ENCODE measurements at regions not wholly inside any gene's neighbourhood (a gene's known extent, or its start where the extent isn't known, plus 50 kb on each side); places are given as distances from the start of the nearest gene placed in this dataset.

GRCh38 chr6:153790876-153791473 is 248.1 kb upstream of the OPRM1 start:
- no peak for DNase-seq

GRCh38 chr6:153790048-153790447 is 249.0 kb upstream of the OPRM1 start:
- no peak for DNase-seq

GRCh38 chr6:153787341-153787606 is 251.8 kb upstream of the OPRM1 start:
- no peak for DNase-seq

- no peak for DNase-seq
Observed at GRCh38 chr6:153781306-153781705, 257.7 kb upstream of the OPRM1 start.

- no peak for DNase-seq
Observed at GRCh38 chr6:153780011-153780410, 259.0 kb upstream of the OPRM1 start.

DNA sequence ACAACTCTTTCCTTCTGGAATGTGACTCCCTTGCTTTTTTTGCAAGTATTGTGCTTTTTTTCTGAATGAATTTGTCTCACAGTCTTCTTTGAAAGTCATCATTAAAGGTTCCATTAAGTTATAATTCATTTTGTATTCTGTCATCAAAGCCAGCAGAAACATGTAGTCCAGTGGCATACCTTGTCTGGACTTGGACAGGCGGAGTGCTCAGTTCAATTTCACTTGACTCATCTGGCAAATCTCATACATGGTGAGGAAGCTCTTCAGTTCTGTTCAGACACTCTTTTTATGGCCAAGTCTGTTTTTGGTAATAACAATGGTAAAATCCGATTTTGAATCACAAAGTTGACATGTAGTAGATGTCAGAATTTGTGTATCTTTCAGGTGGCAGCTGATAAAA is 260.8 kb upstream of the OPRM1 start:
- no peak for DNase-seq

GRCh38 chr6:153771577-153771976 is 267.5 kb upstream of the OPRM1 start:
- DNase-seq = no peak

- DNase-seq = no peak
Observed at GRCh38 chr6:153767127-153767526, 271.9 kb upstream of the OPRM1 start.

DNA sequence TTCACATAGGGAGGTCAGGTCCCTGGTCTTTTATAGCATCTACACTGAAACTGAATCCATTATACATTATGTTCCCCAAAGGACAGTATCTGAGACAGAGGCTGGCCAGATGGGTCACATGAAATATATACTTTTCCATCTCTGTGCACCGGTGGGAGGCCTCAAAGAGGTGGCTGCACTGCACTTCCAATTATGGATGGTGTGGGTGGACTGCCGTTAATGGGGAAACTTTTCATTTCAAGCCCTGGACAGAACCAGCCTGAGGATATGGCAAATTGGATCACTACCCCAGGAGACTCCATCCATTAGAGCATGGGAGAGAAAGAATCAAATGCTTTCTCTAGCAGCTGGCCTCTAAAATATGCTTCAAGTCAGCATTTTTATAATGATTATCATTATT is 280.5 kb upstream of the OPRM1 start:
- DNase-seq = no peak

DNA sequence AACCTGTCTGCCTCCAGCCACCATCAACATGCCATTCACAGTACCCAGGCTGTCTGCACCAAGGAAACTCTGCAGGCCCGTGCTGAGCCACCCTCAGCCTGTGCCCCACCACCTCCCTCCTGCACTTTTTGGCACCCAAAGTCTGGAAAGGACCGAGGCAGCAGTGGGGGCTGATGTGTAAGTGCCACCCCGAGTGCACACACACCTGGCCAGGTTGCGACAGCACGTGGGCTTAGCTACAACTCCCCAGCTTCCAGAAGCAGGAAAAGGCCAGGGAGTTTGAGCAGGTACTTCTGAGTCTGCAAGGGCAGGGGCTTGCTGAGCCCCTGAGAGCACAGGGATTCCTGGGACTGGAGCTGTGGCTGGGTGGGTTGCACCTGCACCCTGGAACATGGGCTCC is 303.3 kb upstream of the OPRM1 start:
- no peak for DNase-seq

- DNase-seq = no peak
Observed at GRCh38 chr6:153729189-153729588, 309.9 kb upstream of the OPRM1 start.

DNA sequence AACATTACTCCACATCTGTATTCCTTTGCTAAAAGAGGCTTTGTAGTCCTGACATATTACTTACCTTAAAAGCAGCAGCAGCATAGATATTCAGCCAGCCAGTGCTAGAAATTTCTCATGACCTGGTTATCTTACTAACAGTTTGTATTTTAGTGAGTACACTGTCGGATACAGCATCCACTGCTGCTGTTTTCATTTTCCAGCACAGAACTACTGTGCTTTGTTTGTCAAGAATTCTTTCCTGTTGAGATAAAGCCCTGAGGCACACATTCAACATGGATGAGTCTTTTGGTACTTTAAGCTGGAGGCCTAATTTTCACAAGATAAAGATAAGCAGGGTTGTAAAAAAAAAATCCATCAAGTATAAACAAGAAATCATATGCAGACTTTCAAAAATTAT is 311.2 kb upstream of the OPRM1 start:
- no peak for DNase-seq

DNA sequence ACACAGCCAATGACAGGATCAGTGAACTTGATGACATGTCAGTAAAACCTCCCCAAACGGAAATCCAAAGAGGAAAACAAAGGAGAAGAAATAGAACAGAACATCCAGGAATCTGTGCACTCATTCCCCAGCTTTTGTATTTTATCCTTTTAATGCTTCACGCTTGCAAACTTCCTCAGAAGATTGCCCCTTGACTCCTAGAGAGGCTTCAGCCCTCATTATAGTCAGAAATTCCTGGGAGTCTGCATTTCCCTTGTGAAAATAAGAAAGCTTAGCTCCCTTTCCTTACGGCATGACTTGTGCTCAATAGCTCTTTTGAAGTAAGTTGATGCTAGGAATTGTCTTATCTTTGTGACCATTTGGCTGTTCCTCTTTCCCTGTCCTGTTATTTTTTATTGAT is 313.6 kb upstream of the OPRM1 start:
- no peak for DNase-seq

DNA sequence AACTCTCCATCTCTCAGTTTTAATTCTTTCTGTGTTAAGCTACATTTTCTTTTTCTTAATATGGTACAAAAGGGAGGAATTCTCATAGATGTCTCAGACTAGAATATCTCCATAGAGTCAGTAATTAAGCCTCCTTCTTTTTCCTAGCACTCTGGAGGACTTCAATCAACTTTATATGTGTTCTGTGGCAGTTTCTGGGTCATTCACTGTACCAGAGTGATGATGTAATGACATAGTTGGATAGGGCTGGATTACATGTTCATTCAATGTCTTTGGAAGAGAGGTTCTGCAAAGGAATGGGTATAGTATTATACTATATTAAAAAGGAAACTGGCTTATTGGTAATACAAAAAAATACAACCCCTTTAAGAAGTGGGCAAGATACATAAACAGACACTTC is 318.3 kb upstream of the OPRM1 start:
- no peak for DNase-seq

DNA sequence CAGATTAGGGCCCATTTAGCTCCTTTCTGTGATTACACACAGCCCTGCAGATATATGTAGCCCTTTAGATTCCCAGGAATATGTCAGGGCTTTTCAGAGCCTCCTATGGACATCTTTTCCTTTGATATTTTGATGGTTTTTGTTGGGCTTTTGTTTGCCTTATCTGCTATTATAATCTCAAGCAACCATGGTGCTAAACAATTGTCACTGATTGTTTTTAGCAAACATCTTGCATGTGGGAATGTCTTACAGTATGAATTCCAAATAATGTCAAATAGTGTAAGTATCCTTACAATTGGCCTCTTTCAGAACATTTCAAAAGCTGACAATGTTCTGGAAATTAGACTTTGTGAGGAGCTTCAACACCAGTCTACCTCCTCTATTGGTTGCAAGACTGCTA is 333.6 kb upstream of the OPRM1 start:
- no peak for DNase-seq

GRCh38 chr6:153702671-153703070 is 336.4 kb upstream of the OPRM1 start:
- DNase-seq = no peak

- DNase-seq = no peak
Observed at GRCh38 chr6:153698637-153699036, 340.4 kb upstream of the OPRM1 start.

- no peak for DNase-seq
Observed at GRCh38 chr6:153698001-153698400, 341.0 kb upstream of the OPRM1 start.

DNA sequence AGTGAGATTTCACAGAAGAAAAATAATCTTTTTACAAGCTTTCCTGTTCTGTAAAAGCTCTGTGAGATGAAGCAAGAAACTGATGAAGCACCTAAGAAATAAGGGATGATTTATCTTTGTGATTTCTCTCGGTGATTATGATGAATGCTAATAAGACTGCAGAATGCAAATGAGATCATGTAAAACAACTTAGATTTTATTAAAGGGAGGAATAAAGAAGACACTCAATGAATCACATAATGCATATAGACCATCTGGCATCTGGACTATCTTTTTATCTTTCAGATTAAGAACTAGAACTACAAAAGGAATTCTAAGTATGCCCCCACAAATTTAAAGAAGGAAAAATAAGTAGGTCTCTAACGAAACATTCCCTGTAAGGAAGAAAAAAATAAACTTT is 361.5 kb upstream of the OPRM1 start:
- DNase-seq = no peak

GRCh38 chr6:153673750-153674149 is 365.3 kb upstream of the OPRM1 start:
- no peak for DNase-seq

- no peak for DNase-seq
Observed at GRCh38 chr6:153673225-153673624, 365.8 kb upstream of the OPRM1 start.

GRCh38 chr6:153670403-153671026 is 368.5 kb upstream of the OPRM1 start:
- no peak for DNase-seq

DNA sequence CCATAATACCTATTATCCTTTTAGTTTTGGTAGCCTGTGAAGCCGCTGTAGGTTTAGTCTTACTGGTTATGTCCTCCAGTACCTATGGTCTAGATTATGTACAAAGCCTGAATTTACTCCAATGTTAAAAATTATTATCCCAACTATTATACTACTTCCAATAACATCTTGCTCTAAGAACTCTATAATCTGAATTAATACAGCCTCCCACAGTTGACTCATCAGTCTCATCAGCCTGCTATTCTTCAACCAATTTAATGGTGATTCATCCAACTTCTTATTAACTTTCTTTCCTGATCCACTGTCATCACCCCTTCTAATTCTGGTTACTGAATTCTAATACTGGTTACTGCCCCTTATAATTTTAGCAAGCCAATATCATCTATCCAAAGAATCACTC is 370.3 kb upstream of the OPRM1 start:
- DNase-seq = no peak

DNA sequence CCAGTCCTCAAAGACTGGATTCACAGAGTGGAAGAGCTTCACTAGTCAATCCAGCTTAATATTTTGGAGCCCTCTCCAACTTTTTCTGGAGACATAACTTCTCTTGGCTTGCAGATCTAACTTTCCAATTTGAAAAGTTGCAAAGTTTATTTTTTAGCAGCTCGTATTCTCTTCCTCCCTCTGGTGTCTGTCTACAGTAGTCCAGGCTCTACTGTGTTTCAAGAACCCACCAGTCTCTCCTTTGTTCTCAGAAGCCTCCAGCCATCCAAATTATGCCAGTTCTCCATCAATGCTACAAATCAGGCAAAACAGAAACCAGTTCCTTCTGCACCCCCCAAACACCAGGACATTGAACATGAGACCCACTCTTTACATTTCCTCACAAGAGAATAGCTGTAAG is 376.1 kb upstream of the OPRM1 start:
- no peak for DNase-seq

Measured in anterior cingulate cortex (tissue), 58 donors.